GM21515 (cell line): ENCODE measurements at regions not wholly inside any gene's neighbourhood (a gene's known extent, or its start where the extent isn't known, plus 50 kb on each side); places are given as distances from the start of the nearest gene placed in this dataset.
"Not testable (repeated sequence)": the region's sequence is repeated elsewhere in the genome, so short reads cannot be mapped to it uniquely, and the experiment has no call there.

Experiments used
- ATAC-seq: cut with Tn5 transposase; IDR thresholded peaks from one replicate; pipeline ENCODE4 v1.9.1; 2021; ENCODE audit not compliant: unreplicated experiment

DNA sequence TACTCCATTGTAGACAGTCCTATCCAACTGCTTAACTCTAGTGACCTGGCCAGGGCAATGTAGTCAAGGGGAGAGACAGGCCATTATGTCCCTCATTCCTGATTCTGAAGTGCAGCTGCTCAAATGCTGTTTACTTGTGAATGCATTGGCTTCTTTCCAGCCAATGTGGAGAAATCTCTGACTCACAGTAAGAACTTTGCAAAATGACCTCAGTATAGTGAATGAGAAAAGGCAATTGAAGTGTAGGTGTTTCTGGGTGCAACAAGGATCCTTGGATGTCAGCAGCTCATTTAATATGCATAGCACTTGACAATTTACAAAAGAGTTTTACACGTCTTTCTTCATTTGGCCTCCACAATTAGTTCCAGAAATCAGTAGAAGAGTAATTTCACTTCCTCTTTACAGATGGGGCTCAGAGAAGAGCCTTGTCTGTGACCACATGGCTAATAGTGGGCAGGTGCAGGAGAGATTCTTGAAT, 367.2 kb downstream of the OSTF1 start:
- ATAC-seq: peak; percentile 98

DNA sequence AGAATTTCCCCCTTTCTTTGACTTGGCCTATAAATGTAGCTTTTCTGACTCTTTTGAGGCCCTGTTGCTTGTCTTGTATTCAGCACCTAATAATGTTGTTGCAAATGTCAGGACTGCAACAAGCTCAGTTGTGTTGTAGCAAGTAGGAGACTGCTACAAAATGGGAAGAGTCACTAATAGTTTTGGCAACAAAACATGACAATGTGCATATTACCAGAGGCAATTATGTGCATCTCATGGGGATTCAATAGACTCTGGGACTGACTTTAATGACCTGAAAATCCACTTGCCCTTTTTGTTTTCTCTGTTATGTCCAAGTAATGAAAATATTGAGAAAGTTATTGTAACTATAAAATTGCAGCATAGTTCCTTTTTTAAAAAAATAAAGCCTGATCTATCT, 368.4 kb downstream of the OSTF1 start:
- no peak for ATAC-seq

DNA sequence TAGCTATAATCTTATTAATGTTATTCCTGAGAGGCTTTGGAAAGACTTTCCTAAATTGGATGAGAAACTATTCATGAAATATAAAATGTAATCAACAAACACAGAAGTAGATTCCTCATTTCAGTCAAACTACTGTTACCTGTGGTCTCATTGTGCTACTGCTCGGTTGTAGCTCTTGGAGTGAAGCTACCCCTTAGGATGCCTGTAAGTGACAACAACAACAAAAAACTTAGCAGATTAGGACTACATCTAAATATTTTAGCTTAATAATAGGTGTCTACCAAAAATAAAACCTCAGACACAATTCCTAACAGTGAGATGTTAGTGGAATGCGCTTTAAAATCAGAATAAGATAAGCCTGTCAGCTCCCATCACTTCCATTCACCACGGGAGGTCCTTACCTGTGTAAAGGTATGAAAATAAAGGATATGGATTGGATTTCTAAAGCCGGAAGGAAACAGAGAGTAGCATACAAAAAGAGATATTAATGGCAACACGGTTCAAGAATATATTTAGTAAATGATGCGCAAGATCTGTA, 369.2 kb downstream of the OSTF1 start:
- no peak for ATAC-seq

DNA sequence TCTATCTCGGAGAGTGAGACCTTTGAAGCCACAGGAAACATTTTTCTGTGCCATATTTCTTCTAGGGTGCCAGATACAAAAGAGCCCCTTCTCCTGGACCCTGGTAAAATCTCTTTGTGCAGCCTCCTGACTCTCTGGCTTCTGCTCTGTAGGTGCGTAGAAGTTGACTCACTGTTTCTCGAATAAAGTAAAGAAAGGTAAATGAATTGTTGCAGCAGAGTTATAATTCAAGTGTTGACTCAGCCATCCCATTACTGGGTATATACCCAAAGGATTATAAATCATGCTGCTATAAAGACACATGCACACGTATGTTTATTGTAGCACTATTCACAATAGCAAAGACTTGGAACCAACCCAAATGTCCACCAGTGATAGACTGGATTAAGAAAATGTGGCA, 371.0 kb downstream of the OSTF1 start:
- ATAC-seq: not testable (repeated sequence)

DNA sequence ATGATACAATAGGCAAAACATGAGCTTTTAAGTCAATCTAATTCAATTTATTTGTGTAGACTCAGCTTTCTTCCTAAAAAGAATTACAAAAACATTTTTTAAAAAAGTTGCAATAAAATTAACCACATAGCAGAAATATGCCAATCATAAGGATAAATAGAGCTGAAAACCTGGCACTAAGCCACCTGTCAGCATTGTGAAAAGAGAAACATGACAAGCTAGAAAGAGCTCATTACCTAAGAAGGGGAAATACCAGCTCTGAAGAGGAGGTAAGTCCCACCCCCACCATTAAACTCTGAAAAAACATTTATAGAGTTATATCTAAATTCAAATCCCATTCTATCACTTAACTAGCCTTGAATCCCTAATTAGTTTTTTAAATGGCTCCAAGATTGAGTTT, 372.9 kb downstream of the OSTF1 start:
- ATAC-seq: no peak

DNA sequence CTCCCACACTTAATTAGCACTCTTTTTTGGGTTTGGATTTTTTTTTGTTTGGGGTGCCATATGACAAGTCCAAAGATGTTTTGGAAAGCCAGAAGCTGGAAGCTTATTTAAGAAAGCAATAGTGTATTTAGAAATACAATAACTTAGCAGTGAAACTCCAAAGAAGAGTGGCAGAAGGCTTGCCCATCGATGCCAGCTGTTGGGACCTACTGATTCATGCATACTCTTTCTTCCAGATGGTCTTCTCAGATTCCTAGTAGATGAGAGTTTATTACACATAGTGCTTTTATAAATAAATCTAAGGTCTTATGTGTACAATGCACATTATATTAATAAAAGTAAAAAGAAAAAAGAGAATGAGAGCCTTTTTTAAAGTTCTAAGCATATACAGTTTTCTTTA, 374.6 kb downstream of the OSTF1 start:
- no peak for ATAC-seq

DNA sequence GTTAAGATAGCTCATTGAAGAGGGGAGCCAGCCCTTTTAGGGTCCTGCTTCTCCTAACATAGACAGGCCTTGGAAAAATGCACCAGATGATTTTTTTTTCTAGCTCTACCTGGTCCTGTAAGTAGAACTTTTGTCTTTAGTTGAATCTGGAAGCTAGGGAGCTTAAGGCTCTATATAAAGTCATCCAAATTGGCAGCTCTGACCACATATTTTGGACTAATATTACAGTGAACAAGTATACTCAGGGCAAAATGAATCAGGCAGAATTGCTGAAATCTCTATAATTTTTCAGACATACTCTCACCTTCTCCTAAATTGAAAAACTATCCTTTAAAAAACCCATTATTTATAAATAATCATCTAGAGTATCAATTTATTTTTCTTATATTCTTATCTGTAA, 375.6 kb downstream of the OSTF1 start:
- ATAC-seq: no peak

DNA sequence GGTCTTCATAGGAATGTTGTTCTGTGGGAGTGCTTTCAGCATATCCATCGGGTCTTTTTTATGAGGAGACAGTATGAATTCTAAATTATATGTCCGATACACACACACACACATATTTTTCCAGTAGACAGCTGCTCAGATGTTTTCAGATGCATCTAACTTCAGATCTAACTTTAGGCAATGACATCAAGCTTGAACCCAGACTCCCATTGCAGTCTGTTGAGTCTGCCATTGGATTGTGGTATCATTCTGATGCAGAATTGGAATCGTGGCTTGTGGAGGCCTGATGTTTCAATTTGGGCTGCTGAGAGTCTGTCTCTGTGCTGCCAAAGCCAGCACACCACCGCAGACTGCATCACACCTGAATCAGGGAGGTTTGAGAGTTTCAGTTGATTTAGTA, 376.4 kb downstream of the OSTF1 start:
- ATAC-seq: no peak

DNA sequence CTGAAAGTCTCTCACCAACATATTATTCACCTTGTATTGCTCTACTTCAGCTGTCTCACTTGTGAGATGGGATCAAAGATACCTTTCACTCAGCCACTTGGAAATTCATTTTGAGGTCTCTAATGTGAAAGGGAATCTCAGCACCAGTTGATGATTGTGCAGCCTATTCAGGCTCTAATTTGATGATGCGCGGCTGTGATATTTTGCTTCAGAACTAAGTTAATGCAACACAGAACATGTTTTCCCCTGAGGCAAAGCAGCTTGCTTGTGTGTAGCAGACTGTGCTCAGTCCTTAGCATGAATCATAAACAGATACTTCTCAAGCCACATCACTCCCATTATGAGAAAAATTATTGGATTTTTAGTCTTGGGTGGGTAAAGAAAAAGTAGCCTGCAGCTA, 378.8 kb downstream of the OSTF1 start:
- ATAC-seq: no peak

DNA sequence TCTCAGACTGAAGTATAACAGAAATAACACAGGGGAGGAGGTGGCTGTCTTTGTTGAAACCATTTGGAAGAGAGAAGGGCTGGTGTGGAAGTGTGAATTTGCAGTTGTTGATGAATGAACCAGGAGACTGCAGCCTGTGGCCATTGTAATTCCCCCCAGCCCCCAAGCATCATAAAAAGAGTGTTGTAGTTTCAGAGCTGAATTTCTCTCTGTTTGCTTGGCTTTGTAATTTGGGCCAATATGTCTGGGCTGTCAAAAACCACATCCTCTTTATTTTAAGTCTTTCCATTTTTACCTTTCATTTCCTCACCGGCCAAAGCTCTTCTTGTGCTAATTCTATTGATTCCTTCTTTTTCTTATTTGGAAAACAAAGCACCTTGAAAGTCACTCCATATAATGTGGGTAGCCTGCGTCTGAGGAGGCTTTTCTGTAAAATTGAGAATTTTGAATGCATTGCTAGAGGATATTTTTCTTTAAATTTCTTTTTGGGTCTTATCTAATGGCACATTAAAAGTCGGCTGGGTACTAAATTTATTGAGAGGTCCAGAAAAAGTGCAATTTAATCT, 383.3 kb downstream of the OSTF1 start:
- ATAC-seq: no peak

DNA sequence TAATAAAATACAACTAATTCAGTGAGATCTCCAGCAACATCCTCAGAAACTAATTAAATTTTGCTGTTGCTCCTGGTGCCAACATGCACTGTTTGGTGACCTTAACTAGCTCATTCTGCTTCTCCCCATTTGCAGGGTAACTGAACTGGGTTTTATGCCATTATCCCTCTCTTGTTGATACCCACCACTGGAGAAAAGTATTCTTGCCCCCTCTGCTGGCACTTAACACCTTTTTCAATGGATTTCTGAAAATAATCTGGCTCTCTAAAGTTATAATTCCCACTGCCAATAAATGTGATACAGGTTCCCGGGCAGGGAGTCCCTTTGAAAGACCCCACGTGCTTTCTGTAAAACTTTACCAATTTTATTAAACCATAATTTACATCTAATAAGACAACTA, 394.3 kb downstream of the OSTF1 start:
- ATAC-seq: no peak

DNA sequence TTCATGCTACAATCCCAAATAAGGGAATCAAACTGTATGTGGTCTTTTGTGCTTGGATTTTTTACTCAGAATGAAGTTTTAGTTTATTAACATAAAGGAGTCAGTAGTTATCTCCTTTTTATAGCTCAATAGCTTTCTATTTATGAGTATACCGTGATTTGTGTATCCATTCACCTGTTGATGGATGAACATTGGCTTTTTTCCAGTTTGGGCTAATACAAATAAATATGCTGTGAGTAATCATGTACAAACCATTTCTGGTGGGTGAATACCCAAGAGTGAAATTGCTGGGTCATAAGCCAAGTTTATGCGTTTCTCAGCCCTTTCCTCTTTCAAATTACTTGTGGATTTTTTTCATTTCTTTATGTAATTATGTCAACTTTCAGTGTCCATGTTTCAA, 395.3 kb downstream of the OSTF1 start:
- ATAC-seq: no peak

DNA sequence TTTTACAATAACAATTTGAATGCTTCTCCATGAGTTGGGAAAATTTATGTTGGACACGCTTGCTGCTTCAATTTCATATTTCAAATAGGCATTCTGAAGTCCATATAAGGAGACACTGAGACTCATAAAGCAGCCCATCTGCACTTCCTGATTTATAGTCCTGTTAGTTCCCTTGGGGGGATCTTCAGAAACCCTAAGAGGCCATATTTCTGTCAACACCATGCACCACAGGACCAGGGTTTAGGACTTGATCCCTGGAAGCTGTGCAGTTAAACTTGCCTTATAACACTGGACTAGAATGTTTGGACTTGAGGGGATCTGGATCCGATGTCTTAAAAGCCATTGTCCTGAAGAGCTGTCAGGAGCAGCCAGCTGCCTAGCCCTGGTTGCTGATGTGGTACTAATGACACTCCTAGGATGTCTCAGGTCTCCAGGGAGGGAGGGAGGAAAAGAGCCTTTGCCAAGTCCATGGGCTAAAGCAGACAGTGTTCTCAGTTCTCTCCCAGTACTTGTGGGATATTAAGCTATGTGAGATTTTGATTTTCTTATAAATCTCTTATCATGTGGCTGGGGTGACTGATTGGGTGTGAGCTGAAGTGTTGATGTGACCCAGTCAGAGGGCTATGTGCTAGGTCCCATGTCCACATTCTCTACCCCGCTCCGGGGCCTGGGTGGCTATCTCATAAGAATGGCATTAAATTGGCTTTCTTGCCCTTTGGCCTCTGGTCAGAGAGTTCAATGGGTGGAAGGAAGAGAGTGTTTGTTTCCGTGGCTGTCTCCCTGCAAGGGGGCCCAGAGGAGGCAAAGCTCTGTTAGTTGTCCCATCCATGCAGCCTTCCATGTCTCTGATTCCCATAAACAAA, 399.8 kb downstream of the OSTF1 start:
- no peak for ATAC-seq

DNA sequence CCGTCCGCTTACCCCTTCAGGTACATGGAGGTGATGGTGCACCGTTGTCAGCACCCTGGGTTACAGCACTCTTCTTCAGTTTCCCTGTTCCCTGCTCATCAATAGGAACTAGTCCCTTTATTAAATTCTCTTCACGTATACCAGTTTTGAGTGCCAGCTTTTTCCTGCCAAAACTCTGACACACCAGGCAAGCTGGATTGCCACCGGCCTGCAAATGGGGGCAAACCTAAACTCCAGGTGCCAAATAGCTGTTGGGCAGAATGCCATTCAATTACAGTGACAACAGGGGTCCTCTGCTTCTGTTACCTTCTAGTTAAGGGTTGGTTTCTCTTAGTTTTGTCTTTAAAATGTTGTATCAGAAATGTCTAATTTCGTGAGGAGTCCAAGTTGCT, 400.4 kb downstream of the OSTF1 start:
- ATAC-seq: no peak

DNA sequence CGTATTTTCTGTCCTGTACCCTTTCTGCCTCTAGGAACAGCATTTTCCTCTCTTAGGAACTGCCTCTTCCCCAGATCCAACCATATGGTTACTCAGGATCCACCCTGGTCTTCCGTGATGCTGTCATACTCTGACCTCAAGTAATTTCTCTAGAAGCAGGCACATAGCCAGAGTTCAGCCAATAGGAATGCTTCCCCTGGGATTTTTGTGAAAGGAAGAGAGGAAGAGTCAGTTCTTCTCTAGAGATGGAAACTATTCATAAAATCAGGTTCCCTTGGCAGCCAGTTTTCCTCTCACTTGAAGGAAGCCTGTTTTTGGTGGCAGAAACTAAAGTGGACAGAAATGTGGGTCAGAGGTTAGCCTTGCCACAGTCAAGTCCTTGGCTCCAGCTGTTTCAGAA, 400.1 kb upstream of the PCSK5 start:
- ATAC-seq: no peak

DNA sequence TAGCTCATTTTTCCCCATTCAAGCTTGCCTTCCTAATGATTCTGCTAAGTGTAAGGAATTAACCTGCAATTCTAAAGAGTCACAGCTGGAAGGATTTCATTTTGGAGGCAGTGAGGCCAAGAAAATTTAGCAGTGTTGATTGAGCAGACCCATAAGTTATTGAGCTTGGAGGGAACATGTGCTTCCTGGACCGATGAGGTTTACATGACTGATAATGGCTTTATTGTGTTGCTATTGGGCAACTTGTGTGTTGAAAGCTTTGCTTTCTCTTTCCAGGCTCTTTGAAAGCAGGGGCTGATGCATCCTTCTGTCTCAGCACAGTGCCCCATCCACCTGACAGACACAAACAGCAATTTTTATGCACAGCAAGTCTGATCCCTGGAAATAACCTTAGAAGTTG, 398.9 kb upstream of the PCSK5 start:
- ATAC-seq: no peak

DNA sequence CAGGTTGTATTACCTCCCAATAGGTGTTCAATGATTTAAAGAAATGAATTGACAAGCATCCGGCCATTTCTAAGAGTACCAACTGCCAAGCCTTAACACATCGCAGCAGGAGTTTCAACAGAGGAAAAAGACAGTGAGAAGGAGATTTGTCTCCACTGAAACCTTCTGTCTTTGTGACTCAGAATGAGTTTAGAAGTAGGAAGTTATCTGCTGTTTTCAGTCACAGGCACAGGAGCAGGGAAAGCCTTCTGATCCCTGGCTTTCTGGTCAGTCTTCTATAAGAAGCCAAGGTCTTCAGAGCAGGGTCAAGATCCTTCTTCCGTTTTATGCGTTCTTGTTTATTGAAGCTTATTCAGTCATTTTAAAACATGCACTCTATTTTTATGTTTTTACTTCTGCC, 390.7 kb upstream of the PCSK5 start:
- no peak for ATAC-seq

DNA sequence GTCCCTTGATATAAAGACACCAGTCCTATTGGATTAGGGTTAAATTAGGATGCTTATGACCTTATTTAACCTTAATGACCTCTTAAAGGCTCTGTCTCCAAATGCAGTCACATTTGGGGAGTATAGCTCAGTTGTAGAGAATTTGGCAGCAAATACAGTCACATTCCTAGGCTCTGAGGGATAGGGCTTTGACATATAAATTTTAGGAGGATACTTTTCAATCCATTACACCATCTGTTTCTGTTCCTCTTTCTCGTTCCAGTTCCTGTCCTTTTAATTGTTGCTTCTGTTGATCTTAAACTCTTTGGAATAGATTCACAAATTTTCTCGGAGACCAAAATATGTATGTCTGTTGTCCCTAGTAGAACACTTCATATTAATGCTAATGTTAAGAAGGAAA, 390.0 kb upstream of the PCSK5 start:
- no peak for ATAC-seq

DNA sequence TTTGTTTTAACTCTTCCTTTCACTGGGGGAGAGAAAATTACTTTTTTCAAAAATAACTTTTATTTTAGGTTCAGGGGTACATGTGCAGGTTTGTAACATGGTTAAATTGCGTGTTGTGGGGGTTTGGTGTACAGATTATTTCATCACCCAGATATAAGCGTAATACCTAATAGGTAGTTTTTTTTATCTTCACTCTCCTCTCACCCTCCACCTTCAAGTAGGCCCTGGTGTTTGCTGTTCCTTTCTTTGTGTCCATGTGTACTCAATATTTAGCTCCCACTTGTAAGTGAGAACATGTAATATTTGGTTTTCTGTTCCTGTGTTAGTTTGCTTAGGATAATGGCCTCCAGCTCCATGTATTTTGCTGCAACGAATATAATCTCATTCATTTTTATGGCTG, 389.5 kb upstream of the PCSK5 start:
- ATAC-seq: not testable (repeated sequence)

DNA sequence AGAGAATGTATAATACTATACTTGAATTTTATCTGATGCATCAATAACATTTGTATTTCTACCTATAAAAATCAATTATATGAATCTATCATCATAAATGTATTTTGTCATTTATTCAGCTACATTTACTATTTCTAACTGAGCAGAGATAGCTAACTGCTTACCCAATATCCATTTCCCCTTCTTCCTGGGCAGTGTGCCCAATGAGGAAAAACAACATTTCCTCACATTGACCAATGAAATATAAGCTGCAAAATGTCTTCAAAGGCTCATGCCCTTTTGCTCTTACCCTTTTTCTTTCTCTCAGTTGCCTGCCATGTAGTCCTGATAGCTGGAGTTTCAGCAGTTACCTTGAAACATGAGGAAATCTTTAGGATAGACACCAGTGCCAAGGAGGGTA, 385.8 kb upstream of the PCSK5 start:
- no peak for ATAC-seq

DNA sequence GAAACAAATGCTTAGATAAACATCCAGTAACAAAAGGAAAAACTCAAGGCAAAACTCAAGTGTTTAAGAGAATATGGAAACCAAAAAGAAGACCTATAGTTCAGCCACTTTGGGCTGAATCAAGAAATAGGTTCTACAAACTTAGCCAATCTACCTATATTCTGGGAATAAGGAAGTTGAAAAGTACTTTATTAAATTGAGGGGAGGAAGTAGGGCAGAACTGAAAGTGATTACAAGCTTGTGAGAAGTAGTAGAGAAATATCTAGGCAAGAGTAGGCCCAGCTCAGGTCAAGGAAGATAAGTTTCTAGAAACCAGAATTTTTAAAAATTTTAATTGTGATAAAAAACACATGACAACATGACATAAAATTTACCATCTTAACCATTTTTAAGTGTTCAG, 384.8 kb upstream of the PCSK5 start:
- ATAC-seq: no peak

DNA sequence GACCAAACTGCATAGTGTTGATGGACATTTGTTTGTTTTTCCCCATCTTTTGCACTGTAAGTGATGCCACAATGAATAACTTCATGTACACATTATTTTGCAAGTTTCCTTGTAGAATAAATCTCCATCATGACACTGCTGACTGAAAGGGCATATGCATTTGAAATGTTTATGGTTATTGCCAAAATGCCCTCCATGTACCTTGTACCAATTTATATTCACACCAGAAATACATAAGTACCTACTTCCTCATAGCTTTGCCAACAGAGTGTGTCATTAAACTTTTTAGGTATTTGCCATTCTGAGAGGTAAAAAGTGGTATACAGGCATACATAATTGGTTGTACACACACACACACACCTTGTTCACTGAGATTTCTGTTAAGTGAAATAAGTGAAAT, 361.0 kb upstream of the PCSK5 start:
- no peak for ATAC-seq

DNA sequence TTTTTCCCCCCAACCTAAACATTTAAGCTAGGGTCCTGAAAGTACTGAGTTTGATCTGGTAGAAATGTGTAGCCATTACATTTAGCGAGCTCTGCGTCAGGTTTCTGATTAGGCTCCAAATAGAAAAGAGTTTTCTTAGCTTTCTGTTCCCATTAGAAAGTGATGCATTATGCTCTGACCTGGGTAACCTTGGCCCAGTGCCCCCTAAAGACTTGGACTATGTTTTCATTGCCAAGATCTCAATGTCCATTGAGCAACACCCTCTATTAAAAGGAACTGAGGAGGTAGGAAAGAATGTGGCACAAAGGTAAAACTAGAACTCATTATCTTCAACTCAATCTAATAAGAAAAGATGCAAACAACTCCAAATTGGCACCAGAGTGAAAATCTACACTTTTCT, 358.9 kb upstream of the PCSK5 start:
- no peak for ATAC-seq
